Stomach (tissue), 4 donors: ENCODE measurements at regions not wholly inside any gene's neighbourhood (a gene's known extent, or its start where the extent isn't known, plus 50 kb on each side); places are given as distances from the start of the nearest gene placed in this dataset.

Experiments used
- CTCF ChIP-seq, 7 experiments: fragments of 450-650 bp in 4 of 7; fragments of 200-600 bp in 3 of 7; sonication (generic) in 3 of 7; IDR thresholded peaks; one replicate each; pipeline ENCODE4 v1.5.1; 2016 to 2019; ENCODE audit warnings: antibody characterized with exemption in 7 of 7, control low read depth in 2 of 7, mild to moderate bottlenecking in 1 of 7
- POLR2A ChIP-seq, 4 donors: fragments of 450-650 bp; IDR thresholded peaks; one replicate each; pipeline ENCODE4 v1.6.1; 2016; ENCODE audit warnings: antibody characterized with exemption in 4 of 4, control low read depth in 2 of 4, mild to moderate bottlenecking in 1 of 4, moderate library complexity in 1 of 4
- POLR2AphosphoS5 ChIP-seq, 3 donors: sonication (generic); formaldehyde crosslinking; IDR thresholded peaks; one replicate each; pipeline ENCODE4 v1.6.1; 2016; ENCODE audit warnings: antibody characterized with exemption in 3 of 3

GRCh38 chr2:34373586-34374233 lies 774.6 kb upstream of the FAM98A start:
- TF ChIP-seq POLR2AphosphoS5 (IDR thresholded peaks at IDR 0.05): no peak
- no peak for TF ChIP-seq CTCF (IDR thresholded peaks at IDR 0.05)
- no peak for TF ChIP-seq POLR2A (IDR thresholded peaks at IDR 0.05)
